Endothelial cell of hepatic sinusoid (primary cell): ENCODE measurements at regions not wholly inside any gene's neighbourhood (a gene's known extent, or its start where the extent isn't known, plus 50 kb on each side); places are given as distances from the start of the nearest gene placed in this dataset.

ENCODE experiments used
- in situ Hi-C: cut with HindIII; loops from 2 replicates; pipeline ENCODE4 v1.10.0; 2017; ENCODE audit warnings: low sequenced_read_pairs

- in situ Hi-C loops, result no loop called here
Observed at GRCh38 chr4:105022811-105023667, 123.6 kb upstream of the TET2 start.

GRCh38 chr4:105023668-105024055, 123.0 kb upstream of the TET2 start:
- in situ Hi-C loops, result no loop called here

- in situ Hi-C loops, result no loop called here
Observed at GRCh38 chr4:105025263-105026017, 121.2 kb upstream of the TET2 start.

- in situ Hi-C loops, result no loop called here
Observed at GRCh38 chr4:105036991-105037390, 109.7 kb upstream of the TET2 start.

- in situ Hi-C loops, result no loop called here
Observed at GRCh38 chr4:105042451-105042850, 104.2 kb upstream of the TET2 start.

- in situ Hi-C loops, result no loop called here
Observed at GRCh38 chr4:105050896-105051295, 95.8 kb upstream of the TET2 start.

- in situ Hi-C loops, result no loop called here
Observed at GRCh38 chr4:105057370-105058105, 89.1 kb upstream of the TET2 start.

GRCh38 chr4:105058177-105058812, 88.4 kb upstream of the TET2 start:
- in situ Hi-C loops, result no loop called here

- in situ Hi-C loops, result no loop called here
Observed at GRCh38 chr4:105059337-105059736, 87.3 kb upstream of the TET2 start.

GRCh38 chr4:105060628-105061027, 86.0 kb upstream of the TET2 start:
- in situ Hi-C loops, result no loop called here

GRCh38 chr4:105061136-105061696, 85.5 kb upstream of the TET2 start:
- in situ Hi-C loops, result no loop called here

- in situ Hi-C loops, result no loop called here
Observed at GRCh38 chr4:105061731-105062130, 84.9 kb upstream of the TET2 start.

GRCh38 chr4:105066401-105066800, 80.3 kb upstream of the TET2 start:
- in situ Hi-C loops, result no loop called here

- in situ Hi-C loops, result no loop called here
Observed at GRCh38 chr4:105067431-105067830, 79.2 kb upstream of the TET2 start.

GRCh38 chr4:105067946-105068345, 78.7 kb upstream of the TET2 start:
- in situ Hi-C loops, result no loop called here

- in situ Hi-C loops, result no loop called here
Observed at GRCh38 chr4:105068516-105068915, 78.2 kb upstream of the TET2 start.

- in situ Hi-C loops, result loop anchor here (5.0 kb wide), 1 partner anchor 35 kb away; no protein-coding TSS in a partner anchor
Observed at GRCh38 chr4:105072095-105072494, 74.6 kb upstream of the TET2 start.

GRCh38 chr4:105074097-105074496, 72.6 kb upstream of the TET2 start:
- in situ Hi-C loops, result loop anchor here (5.0 kb wide), 1 partner anchor 33 kb away; no protein-coding TSS in a partner anchor

- in situ Hi-C loops, result no loop called here
Observed at GRCh38 chr4:105075045-105075444, 71.6 kb upstream of the TET2 start.

- in situ Hi-C loops, result no loop called here
Observed at GRCh38 chr4:105088110-105088879, 58.4 kb upstream of the TET2 start.
